ENCODE measurements at regions not wholly inside any gene's neighbourhood (a gene's known extent, or its start where the extent isn't known, plus 50 kb on each side); places are given as distances from the start of the nearest gene placed in this dataset.
"Not testable (repeated sequence)": the region's sequence is repeated elsewhere in the genome, so short reads cannot be mapped to it uniquely, and the experiment has no call there.

DNA sequence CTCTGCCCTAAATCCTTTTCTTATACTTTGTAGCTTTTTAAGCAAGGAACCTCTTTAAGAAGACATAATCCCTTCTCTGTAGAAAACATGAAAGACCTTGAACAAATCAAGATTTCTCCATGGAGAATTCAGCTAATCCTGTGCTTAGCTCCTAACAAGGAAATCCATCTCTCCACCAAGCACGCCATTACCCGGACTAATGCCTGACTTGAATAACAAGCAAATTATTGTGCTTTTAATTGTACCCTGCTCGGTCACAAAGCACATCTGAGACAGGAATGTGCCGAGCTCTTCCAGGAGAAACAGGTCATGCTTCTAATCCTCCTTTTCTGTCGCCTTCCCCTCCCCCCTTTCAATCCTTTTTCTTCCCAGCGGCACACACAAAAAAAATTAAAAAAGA, 141.3 kb downstream of the PSAT1 start:
- no peak for DNase-seq (ENCODE audit: low spot score)

DNA sequence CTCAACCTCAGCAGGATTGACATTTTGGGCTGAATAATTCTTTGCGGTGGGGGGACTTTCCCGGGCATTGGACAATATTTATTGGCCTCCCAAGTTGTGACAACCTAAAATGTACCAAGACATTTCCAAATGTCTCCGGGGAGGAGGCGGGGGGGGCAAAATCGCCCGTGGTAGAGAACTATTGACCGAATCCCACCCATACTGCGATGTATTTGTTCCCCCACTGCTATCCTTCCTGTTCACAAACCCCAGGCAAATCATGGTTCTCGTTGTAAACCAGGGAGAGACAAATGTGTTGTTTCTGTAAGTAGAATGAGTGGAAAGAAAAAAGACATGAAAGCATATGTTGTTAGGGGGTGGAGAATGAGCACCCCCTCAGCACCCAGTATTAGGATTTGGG, 141.9 kb downstream of the PSAT1 start:
- DNase-seq (ENCODE audit: low spot score): no peak

DNA sequence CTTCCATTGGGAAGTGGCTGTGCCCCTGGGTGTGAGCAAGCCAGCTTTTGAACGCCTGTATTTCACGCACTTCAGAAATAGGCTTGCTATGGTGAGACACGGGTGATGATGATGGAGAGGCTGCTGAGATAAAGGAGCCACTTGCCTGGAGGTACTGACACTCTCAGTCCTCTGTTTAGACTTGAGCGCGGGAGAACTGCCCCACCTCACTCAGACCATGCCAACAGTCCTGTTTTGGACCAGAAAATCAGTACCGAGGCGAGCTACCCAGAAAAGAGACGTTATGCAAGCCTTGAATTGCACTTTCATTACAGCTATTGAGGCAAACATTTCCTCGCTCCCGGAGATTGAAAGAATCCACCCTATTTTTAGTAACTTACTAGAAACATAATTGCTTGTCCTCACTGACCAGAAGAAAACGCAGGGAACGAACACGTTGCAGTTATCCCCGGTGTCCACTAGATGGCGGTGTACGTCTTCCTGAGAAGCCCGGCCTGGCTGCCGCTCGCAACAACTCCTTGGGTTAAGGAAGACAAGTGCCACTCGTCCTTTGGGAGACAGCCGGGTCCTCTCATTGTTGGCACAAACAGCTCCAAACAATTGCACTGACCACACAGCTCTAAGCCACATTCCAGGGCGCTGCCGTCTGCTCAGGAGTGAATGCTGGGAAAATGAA, 142.4 kb downstream of the PSAT1 start:
- DNase-seq (ENCODE audit: low spot score): peak; percentile 79

DNA sequence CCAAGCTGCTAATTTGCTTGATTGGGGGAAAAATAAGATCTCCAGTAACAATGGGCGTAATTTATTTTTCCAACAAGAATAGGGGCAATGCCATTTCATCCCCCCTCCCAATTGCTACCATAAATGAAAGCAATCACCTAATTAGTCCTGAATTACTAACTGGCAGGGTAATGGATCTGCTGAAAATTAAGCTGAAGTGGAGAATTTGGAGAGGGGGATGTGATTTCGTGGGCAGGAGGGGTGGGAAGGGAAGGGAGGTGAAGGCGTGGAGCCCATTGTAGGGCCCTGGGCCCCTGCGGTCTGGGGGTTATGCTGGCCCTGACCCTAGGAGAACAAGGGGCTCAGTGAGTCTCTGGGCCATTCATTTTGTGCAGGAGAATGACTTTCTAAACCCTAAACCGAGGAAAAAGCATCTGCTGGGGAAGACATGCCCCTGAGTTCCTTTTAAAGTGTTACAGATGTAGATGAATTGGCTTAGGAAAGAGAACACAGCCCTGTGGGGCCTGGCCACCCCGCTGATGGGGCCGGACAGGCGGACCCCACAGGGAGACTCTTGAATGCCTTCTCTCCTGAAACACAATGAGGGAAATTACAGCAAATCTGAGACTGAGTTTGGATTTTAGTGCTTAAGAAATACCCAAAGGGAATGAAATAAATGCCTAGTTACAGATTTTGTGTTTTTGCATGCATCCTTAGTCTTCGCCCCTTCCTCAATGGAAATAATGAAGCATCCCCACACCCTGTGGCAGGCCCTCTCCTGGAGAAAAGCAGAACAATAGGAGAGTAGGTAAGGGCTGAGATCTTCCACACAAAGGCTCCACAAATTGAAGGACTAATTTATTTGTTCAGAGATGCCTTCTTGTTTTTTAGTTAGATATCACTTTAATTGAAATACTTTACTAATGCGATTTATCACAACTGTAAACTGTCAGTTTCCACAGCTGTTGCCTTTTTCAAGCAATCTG, 143.2 kb downstream of the PSAT1 start:
- DNase-seq (ENCODE audit: low spot score): no peak

DNA sequence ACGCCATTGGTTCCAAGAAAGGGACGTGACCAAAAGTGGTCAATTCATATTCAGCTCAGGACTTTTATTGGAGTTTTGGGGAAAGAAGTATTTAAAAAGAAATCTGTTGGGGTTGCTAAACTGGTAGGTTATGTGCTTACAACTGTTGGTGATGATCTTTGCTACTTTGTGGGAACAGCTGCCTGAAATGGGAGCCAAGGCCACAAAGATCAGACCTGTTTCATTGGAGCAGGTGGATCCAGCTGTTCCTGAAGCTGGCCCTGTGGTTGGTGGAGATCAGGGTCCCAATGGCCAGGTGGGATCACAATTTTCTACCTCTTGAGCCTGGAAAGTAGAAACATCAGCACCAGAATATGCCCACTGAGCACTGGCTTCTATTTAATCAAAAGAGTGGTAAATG, 144.5 kb downstream of the PSAT1 start:
- no peak for DNase-seq (ENCODE audit: low spot score)

DNA sequence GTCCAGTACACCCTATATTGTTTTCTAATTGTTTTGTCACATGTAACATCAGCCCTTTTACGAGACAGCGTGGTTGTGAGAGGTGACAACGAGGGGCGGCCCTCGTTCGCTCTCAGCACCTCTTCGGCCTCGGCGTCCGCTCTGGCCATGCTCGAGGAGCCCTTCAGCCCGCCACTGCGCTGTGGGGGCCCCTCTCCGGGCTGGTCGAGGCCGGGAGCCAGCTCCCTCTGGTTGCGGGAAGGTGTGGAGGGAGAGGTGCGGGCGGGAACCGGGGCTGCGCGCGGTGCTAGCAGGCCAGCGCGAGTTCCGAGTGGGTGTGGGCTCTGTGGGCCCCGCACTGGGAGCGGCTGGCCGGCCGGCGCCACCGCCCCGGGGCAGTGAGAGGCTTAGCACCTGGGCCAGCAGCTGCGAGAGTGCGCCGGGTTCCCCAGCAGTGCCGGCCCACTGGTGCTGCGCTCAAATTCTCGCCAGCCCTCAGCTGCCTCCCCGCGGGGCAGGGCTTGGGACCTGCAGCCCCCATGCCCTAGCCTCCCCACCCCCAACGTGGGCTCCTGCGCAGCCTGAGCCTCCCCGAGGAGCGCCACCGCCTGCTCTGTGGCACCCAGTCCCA, 145.0 kb downstream of the PSAT1 start:
- no peak for DNase-seq (ENCODE audit: low spot score)

DNA sequence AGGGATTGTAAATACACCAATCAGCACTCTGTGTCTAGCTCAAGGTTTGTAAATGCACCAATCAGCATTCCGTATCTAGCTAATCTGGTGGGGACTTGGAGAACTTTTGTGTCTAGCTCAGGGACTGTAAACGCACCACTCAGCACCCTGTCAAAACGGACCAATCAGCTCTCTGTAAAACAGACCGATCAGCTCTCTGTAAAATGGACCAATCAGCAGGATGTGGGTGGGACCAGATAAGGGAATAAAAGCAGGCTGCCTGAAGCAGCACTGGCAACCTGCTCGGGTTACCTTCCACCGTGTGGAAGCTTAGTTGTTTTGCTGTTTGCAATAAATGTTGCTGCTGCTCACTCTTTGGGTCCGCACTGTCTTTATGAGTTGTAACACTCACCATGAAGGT, 145.7 kb downstream of the PSAT1 start:
- not testable (repeated sequence) for DNase-seq (ENCODE audit: low spot score)

DNA sequence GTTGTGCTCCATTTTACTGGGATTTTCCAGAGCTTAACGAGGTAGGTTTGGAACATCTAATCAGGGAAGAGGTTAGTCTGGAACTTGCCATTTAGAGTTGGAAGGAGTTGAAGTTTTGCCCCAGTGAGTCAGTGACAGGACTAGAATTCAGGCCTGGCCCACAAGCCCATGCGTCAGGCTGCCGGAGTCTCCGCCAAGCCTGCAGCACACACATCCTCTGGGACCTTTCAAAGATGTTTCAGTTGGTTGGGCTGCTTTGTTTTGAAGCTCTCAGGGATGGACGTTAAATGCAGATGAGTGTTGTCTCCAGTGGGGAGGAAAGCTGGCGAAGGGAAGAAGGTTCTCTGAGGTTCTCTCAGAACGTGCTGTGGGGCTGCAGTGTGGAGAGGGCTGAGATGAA, 147.0 kb downstream of the PSAT1 start:
- no peak for DNase-seq (ENCODE audit: low spot score)

DNA sequence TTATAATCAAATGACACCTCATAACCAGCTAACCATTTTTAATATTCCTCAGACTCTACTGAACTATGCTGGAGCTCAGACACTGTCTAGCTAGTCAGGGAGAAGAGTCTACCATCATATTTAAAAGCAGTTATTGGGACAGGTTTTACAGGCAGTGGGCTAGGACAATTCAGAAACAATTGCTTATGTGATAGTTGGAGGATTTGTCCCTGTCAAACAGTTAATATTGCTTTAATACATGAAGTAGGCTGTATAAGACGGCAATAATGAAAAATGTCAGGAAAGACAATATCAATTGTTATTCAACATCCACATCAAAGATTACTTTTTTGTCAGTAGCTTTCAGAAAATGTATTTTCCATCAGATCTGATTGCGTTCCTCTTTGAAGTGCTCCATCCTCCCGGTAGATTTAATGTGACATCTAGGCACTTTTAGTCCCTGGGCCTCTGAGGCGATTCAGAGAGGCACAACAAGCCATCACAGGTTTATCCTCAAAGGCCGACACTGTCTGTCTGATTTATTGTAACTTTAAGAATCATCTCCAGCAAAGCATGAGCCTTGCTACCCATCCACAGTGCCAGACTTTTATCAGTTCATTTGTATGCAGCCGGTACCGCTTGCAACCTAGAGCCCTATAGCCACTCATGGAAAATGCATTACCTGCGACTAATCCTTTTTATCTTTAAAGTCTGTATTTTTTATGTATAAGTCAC, 152.2 kb downstream of the PSAT1 start:
- no peak for DNase-seq (ENCODE audit: low spot score)

DNA sequence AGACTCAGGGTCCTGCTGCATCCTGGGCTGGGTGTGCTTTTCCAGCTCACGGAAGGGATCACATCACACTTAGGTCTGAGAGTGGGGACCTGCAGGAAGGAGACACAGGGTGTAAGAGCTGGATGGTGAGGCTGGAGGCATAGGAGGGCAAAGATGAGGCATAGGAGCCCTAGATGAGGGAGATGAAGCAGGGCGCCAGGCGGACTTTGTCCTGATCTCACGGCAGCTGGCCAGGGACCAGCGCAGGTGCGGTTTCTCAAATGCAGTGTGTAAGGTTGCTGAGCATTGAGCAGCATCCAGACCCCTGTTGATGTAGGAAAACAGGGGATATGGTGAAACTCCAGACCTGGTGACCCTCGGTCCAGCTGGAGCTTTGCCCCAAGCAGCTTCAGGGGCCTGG, 156.5 kb downstream of the PSAT1 start:
- no peak for DNase-seq (ENCODE audit: low spot score)

DNA sequence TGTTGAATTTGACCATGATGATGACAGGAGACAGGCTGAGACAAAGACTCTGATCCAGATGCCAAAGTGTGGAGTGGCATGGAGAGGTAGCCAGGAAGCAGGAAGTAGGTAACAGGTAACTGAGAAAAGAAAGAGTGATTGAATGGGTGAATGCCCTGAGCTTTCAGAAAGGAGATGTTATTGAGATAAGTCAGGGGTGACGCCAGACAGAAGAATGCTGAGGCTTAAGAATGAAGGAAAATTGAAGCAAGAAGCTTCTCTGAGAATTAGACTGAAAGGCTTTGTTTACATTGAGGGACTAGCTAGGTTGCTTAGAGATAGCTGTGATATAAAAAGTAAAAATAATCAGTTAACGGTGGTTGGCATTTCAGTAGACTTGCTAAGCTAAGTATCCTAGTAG, 165.7 kb downstream of the PSAT1 start:
- DNase-seq (ENCODE audit: low spot score): peak; percentile 76

DNA sequence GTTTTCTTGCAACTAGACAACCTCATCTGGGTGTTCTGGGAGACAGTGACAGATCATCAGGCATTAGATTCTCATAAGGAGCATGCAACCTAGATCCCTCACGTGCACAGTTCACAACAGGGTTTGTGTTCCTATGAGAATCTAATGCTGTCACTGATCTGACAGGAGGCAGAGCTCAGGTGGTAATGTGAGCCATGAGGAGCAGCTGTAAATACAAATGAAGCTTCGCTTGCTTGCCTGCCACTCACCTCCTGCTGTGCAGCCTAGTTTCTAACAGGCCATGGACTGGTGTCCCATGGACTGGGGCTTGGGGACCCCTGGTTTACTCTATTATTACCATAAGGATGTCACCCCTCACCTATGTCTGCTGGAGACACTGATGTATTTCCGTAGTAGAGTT, 166.8 kb downstream of the PSAT1 start:
- DNase-seq (ENCODE audit: low spot score): no peak

DNA sequence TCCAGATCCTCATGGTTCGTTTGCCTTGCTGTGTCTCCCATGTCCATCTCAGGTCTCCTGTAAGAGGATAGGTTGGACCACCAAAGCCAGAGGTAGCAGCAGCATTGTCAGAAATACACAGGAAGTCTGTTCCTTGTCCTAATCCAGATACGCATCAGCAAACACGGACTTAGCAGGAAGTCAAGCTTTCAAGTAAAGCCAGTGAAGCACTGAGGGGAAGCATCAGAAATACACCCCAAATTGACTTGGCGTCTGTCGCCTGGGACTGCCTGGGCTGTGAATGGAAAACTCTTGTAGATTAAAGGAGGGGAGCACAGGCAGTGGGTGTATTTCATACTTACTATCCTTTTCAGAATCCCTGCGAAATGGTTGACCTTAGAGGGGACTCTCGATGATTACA, 171.3 kb downstream of the PSAT1 start:
- peak; percentile 10 for DNase-seq (ENCODE audit: low spot score)

DNA sequence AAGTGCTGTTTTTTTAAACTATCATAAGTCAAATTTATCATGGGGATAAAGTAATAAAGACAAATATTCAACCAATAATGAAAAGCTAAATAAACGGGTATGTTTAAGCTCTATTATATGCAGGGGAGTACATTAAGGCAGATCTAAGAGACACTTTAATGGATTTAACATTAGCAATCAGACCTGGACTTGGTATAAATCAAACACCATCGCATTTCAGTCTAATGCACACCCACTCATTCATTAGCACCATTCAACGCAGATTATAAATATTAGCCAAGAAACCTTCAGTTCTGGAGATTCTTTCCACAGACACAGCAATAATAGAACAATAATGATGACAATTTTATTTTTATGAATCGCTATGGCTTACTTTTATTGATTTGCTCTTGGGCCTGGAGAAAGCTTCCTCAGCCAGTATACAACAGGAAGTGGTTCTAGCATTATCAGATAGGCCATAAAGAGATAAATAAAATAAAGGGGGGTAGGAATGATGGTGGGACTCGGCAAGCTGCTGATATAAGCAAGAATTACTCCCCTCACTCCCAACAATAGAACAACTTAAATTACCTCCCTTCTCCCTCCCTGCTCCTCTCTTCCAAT, 172.2 kb downstream of the PSAT1 start:
- no peak for DNase-seq (ENCODE audit: low spot score)

DNA sequence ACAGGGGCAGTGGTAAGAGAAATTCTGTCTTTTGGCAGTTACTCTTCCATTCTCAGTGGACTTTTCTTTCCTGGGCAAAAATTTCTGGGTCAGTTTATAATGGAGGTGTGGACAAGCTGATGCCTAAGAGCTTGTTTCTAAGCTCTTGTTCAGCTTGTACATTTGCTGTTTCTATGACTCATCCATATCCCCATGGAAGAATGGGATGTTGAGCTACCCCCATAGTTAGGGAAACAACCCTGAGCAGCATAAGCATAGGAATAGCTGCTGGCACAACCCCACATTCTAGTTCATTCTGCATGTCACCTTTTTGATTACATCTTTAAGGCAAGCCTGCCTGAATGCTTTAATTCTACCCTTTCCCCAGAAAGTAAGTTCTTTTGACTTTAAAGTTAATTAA, 173.3 kb downstream of the PSAT1 start:
- no peak for DNase-seq (ENCODE audit: low spot score)

DNA sequence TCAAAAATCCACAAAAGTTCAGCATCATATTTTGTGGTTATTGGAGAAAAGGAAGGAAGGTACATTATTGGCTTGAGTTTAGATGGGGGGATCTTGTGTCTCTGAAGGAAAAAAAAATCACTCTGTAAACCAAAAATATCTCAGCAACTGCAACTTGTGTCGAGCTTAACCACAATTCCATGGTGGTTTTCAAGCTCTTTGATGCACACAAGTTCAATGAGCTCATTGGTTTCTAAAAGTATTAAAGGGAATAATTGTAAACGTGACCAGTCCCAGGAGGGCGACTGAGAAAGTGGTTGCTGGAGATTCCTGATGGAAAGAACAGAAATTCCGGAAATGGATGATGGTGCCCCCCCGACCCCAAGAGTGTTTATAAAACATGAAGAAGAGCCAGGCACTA, 173.8 kb downstream of the PSAT1 start:
- DNase-seq (ENCODE audit: low spot score): no peak

DNA sequence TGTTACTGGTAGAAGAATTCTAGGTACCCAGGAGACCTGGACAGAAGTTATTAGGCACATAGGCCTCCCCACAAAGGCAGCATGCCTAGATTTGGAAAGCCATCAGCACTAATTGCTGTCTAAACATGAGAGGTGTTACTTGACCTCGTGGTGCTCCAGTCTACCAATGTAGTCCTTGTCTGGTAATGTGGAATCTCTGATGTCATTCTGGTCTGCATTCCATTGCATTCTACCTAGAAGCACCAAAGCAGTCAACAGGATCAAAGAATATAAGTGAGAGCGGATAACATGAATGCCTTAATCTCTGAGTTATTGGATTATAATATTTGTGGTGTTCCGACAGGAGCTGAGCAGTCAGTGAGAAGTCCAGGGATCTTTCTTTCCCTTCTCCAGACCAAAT, 175.2 kb downstream of the PSAT1 start:
- no peak for DNase-seq (ENCODE audit: low spot score)

DNA sequence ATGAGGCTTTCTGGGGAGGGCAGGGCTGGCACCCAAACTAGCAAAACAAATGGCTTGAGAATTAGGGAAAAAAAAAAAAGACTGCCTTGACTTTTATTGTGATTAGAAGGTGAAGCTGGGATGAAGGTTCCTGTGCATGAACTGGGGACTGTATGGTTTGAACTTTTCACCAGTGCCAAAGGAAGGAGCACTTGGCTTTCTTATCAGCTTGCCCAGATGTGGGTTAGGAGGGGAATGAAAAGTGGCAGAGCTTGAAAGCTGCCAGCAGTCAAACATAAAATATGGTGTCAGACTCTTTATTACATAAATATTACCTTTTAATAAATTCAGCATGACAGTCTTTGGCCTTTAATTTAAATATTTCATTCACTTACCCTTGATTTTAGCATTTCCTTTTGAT, 182.5 kb downstream of the PSAT1 start:
- DNase-seq (ENCODE audit: low spot score): no peak

DNA sequence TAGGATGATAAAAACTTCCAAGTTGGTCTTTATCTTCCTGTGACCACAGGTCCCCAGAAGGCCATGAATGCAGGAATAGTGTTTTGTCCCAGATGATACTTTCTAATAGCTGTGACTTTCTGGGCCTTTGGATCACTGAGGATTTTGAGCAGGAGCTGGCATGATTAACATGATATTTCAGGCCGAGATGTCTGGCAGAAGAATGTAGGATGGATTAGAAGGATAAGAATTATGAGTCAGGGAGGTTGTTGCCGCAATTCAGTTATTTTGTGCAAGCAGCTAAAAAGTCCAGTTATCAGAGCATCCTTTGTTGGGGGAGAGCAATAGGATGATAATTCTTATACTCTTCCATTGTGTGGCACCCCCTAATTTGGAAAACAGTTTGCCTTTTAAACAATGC, 189.7 kb downstream of the PSAT1 start:
- no peak for DNase-seq (ENCODE audit: low spot score)

DNA sequence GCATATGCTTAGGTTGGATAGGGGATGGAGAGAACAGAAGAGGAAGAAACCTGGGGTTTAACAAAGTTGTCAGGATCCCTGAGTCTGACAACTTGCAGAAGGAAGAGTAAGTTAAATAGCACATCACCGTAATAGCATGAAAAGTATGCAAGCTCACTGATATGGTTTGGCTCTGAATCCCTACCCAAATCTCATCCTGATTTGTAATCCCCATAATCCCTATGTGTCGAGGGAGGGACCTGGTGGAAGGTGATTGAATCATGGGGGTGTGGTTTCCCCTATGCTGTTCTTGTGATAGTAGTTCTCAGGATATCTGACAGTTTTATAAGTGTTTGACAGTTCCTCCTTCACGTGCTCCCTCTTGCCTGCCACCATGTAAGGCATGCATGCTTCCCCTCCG, 193.3 kb downstream of the PSAT1 start:
- DNase-seq (ENCODE audit: low spot score): no peak

DNA sequence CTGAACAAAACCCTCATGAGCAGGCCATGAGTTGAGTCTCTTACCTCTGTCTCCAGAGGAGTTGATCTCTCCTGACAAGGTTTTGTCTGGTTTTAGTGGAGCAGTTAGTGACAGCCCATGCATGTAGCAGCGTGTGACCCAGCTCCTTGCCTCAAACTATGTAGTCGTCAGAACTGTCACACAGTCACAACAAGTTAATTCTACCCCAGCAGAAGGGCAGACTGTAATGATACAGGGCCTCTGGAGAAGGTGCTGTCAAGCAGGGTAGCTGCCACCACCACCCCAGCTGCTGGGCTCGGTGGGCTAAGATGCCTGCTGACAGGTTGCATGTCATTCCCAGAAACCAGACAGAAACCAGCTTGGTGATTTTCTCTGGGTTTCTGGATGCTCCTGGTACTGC, 194.5 kb downstream of the PSAT1 start:
- no peak for DNase-seq (ENCODE audit: low spot score)

DNA sequence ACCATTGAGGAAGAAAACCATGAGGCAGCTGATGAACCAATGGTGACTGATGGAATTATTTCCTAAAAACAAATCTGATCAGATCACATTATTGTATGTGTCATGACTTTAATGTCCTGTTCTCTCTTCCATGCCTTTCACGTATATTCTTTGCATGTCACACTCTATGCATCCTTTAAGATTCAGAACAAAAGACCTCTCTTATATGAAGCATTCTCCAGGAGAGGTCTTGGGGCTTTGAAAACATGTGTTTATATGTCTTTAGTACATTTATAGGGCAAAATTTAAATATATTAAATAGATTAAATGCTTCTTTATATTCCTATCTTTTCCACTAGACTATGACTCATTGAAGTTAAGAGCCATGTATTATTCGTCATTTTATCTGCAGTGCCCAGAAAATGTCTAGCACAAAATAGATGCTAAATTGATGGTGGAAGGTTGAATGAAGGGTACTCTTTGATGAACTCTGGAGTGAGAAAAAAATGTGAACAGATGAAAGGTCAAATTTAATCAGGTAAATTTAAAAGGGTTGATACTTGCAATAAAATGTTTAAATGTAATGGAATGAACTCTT, 196.3 kb downstream of the PSAT1 start:
- DNase-seq (ENCODE audit: low spot score): no peak
